BE2C (cell line): ENCODE measurements at regions not wholly inside any gene's neighbourhood (a gene's known extent, or its start where the extent isn't known, plus 50 kb on each side); places are given as distances from the start of the nearest gene placed in this dataset.

Experiments used
- DNase-seq: peaks from one replicate; pipeline ENCODE4 v3.0.0-alpha.2; 2020
- H3K27me3 ChIP-seq: fragments of 250-450 bp; sonication (Bioruptor Pico); 2 replicates; pipeline ENCODE4 v1.5.1; 2020; ENCODE audit warnings: mild to moderate bottlenecking
- H3K36me3 ChIP-seq: fragments of 250-450 bp; sonication (Bioruptor Pico); 2 replicates; pipeline ENCODE4 v1.5.1; 2020; ENCODE audit warnings: mild to moderate bottlenecking
- H3K4me1 ChIP-seq: fragments of 250-450 bp; sonication (Bioruptor Pico); 2 replicates; pipeline ENCODE4 v1.5.1; 2020
- H3K4me3 ChIP-seq: 2 replicates; pipeline ENCODE4 v1.5.1; 2011; ENCODE audit warnings: low read depth, low read length
- H3K9me3 ChIP-seq: fragments of 250-450 bp; sonication (Bioruptor Pico); 2 replicates; pipeline ENCODE4 v1.5.1; 2020
- TF ChIP-seq, protein P1 (sequence below): IDR thresholded peaks from 2 replicates; pipeline ENCODE4 v1.5.1; 2012; ENCODE audit warnings: mild to moderate bottlenecking, low read depth, low read length

DNA sequence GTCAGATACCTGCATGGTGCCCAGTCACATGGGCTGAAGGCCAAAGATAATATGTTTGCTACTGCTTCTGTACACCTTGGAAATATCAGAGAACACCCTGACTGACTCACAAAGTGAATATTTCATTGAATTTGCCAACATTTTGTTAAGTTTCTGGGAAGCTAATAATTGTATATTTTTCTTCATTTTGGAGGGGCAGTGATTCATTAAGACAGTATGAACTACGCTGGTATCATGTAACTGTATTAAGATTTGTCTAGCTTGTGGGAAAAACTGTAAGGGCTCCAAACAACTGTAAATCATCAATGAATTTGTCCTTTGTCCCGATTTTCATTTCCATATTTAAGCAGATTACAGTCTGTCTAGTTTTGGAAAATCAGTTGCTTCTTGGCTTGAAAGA lies 102.3 kb upstream of the CCN2 start:
- TF ChIP-seq, protein P1, sequence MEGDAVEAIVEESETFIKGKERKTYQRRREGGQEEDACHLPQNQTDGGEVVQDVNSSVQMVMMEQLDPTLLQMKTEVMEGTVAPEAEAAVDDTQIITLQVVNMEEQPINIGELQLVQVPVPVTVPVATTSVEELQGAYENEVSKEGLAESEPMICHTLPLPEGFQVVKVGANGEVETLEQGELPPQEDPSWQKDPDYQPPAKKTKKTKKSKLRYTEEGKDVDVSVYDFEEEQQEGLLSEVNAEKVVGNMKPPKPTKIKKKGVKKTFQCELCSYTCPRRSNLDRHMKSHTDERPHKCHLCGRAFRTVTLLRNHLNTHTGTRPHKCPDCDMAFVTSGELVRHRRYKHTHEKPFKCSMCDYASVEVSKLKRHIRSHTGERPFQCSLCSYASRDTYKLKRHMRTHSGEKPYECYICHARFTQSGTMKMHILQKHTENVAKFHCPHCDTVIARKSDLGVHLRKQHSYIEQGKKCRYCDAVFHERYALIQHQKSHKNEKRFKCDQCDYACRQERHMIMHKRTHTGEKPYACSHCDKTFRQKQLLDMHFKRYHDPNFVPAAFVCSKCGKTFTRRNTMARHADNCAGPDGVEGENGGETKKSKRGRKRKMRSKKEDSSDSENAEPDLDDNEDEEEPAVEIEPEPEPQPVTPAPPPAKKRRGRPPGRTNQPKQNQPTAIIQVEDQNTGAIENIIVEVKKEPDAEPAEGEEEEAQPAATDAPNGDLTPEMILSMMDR: no peak
- H3K4me1 ChIP-seq: no peaks in the 10 kb centered on the region
- DNase-seq: no peak
- no peaks in the 10 kb centered on the region for H3K9me3 ChIP-seq
- H3K27me3 ChIP-seq: no peaks in the 10 kb centered on the region
- no peaks in the 10 kb centered on the region for H3K36me3 ChIP-seq
- no peak overlapping the region for H3K4me3 ChIP-seq

DNA sequence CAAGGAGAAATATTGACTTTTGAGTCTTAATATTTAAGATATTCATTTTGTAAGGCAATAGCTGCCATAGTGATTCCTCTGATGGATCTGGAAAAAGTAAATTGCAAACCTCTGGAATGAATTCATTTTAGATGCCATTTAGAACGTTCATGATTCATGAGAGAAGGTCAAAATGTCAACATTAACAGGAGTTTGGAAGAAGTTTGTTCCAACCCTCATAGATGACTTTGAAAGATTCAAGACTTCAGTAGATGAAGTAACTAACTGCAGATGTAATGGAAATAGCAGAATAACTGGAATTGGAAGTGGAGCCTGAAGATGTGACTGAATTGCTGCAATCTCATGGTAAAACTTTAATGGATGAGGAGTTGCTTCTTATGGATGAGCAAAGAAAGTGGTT lies 100.9 kb upstream of the CCN2 start:
- no peaks in the 10 kb centered on the region for H3K9me3 ChIP-seq
- no peaks in the 10 kb centered on the region for H3K4me1 ChIP-seq
- H3K4me3 ChIP-seq: no peak overlapping the region
- TF ChIP-seq, protein P1: no peak
- no peak for DNase-seq
- H3K27me3 ChIP-seq: no peaks in the 10 kb centered on the region
- no peaks in the 10 kb centered on the region for H3K36me3 ChIP-seq

DNA sequence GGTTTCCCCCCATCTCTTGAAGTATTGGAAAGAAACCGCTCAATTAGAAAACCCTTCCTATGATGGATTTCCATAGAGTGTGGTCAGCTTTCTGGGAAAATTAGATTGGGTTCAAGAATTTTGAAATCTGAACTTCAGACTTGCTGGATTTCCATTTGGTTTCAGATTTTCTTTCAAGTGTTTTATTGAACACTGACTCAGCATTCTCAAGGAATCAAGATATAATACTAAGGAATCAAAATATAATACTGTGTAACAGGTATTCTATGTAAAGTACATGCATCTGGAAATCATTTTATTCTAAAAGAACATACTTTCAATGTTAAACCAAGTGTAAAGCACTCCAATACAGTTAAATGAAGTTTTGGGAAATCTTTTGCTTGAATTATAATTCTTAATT lies 94.7 kb upstream of the CCN2 start:
- H3K4me1 ChIP-seq: no peaks in the 10 kb centered on the region
- no peak overlapping the region for H3K4me3 ChIP-seq
- H3K36me3 ChIP-seq: no peaks in the 10 kb centered on the region
- no peak for DNase-seq
- H3K27me3 ChIP-seq: no peaks in the 10 kb centered on the region
- TF ChIP-seq, protein P1: no peak
- no peaks in the 10 kb centered on the region for H3K9me3 ChIP-seq

DNA sequence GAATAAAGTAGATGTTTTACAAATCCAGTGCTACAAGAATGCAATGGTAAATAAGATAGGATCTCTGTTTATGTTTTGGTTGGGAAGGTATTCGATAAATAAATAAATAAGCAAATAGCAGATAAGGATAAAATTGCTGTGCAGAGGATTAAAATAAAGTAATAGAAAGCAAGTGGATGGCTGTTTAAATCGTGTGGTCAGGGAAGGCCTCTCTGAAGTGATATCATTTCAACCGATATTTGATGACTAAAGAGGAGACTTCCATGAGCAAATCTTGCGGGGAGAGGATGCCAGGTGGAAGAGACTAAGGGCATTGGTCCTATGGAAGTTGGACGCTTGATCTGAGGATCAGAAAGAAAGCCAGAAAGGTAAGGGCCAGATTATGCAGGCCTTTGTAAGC lies 92.0 kb upstream of the CCN2 start:
- Histone ChIP-seq H3K4me1 (no peaks in the 10 kb centered on the region), H3K36me3 (no peaks in the 10 kb centered on the region), H3K4me3 (no peak overlapping the region), H3K9me3 (no peaks in the 10 kb centered on the region), H3K27me3 (no peaks in the 10 kb centered on the region)
- no peak for DNase-seq
- TF ChIP-seq, protein P1: no peak

DNA sequence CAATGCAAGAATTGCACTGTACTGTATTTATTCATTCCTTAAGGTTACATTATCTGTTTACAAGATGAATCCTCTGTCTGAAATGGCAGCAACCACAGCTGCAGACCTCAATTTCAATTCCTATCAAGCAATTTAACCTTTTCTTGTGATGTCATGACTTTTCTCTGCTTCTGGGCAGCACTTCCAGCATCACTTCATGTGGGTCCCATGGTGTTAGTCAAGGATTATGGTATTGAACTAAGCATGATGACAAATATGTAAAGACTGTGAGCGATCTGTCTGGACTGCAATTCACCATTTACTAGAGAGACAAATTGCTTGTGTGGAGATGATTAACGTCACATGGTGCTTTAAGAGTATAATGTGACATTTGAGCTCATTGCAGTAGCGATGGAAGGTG lies 90.5 kb upstream of the CCN2 start:
- Histone ChIP-seq H3K4me3 (no peak overlapping the region), H3K9me3 (no peaks in the 10 kb centered on the region), H3K36me3 (no peaks in the 10 kb centered on the region), H3K4me1 (no peaks in the 10 kb centered on the region), H3K27me3 (no peaks in the 10 kb centered on the region)
- TF ChIP-seq, protein P1: no peak
- no peak for DNase-seq

DNA sequence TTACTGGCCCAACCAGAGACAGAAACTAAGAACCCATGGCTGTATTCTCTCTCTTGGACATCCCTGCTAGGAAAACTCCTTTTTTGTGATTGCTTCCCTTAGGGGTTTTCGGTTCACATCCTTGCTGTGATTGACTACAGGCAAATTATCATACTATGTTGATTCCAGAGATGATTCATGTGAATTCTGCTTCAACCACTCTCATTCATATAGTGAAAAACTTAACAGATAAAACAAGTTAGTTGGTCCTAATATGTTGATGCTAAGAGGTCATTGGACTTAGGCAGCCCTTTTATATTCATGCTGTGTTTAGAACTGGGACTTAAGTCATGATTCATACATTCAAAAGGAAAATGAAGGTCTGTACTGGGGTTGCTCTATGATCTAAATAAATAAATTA lies 76.9 kb upstream of the CCN2 start:
- no peaks in the 10 kb centered on the region for H3K36me3 ChIP-seq
- H3K4me1 ChIP-seq: no peaks in the 10 kb centered on the region
- H3K9me3 ChIP-seq: no peaks in the 10 kb centered on the region
- H3K27me3 ChIP-seq: no peaks in the 10 kb centered on the region
- DNase-seq: no peak
- TF ChIP-seq, protein P1: no peak
- H3K4me3 ChIP-seq: no peak overlapping the region
